NCI-H446 (cell line): ENCODE measurements at regions not wholly inside any gene's neighbourhood (a gene's known extent, or its start where the extent isn't known, plus 50 kb on each side); places are given as distances from the start of the nearest gene placed in this dataset.
A peak's percentile ranks its signal among the peaks of the same experiment; 100 is the strongest.
"Not testable (repeated sequence)": the region's sequence is repeated elsewhere in the genome, so short reads cannot be mapped to it uniquely, and the experiment has no call there.

ENCODE experiments used
- DNase-seq, 2 experiments: peaks; one replicate each; lab custom pipeline; 2025; lab: John Stamatoyannopoulos, UW

- no peak for DNase-seq
These were observed 199.1 kb downstream of the FAM43A start for GRCh38 chr3:194884649-194885315.

- no peak for DNase-seq
These were observed 200.1 kb downstream of the FAM43A start for GRCh38 chr3:194885766-194886165.

DNA sequence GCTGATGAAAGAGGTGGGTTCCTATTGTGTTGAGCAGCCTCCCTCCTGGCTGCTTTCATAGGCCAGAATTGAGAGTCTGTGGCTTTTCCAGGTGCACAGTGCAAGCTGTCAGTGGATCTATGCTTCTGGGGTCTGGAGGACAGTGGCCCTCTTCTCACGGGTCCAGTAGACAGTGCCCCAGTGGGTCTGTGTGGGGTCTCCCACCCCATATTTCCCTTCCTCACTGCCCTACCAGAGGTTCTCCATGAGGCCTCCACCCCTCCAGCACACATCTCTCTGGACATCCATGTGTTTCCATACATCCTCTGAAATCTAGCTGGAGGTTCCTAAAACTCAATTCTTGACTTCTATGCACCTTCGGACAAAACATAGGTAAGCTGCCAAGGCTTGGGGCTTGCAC is 201.2 kb downstream of the FAM43A start:
- no peak for DNase-seq

GRCh38 chr3:194888062-194888461 is 202.4 kb downstream of the FAM43A start:
- not testable (repeated sequence) for DNase-seq

GRCh38 chr3:194888916-194889315 is 203.2 kb downstream of the FAM43A start:
- DNase-seq: no peak

DNA sequence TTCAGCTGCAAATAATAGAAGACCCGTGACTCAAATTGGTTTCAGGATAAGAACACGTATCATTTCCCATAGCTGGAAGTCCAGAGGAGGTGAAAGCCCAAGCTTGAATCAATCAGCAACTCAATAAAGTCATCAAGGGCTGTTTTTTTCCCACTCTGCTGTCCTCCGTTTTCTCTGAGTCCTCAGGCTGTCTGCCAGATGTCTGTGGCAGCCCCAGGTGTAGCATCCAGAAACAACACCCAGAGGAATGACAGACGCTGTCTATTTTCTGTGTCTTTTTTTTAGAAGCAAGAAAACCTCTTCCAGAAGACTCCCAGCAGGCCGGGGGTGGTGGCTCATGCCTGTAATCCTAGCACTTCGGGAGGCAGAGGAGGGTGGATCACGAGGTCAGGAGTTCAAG is 204.4 kb downstream of the FAM43A start:
- DNase-seq: no peak

DNA sequence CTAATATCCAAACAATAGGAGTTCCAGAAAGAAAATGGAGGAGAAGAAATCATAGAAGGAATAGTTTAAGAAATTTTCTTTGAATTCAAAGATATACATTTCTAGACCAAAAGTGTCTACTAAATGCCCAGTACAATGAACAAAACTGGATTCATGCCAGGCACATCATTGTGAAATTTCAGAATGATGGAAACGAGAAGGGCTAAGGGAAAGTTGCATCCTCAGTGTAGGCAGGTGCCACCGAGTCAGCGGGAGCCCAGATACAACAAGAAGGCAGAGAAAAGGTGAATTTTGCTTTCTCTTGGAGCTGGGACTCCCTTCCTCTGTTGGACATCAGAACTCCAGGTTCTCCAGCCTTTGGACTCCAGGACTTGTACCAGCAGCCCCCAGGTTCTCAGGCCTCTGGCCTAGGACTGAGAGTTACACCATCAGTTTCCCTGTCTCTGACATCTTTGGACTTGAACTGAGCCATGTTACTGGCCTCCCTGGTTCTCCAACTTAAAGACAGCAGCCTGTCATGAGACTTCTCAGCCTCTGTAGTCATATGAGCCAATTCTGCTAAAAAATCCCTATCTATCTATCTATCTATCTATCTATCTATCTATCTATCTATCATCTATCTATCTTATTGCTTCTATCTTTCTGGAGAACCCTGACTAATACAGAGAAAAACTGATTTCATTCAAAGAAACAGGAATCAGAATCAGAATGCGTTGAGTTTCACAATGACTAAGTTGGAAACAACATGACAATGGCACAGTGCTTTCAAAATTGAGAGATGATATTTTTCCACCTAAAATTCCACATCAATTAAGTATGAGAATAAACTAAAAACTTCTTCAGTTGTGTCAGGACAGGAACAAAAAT is 207.7 kb downstream of the FAM43A start:
- DNase-seq: no peak

GRCh38 chr3:194894538-194894937 is 208.9 kb downstream of the FAM43A start:
- no peak for DNase-seq

DNA sequence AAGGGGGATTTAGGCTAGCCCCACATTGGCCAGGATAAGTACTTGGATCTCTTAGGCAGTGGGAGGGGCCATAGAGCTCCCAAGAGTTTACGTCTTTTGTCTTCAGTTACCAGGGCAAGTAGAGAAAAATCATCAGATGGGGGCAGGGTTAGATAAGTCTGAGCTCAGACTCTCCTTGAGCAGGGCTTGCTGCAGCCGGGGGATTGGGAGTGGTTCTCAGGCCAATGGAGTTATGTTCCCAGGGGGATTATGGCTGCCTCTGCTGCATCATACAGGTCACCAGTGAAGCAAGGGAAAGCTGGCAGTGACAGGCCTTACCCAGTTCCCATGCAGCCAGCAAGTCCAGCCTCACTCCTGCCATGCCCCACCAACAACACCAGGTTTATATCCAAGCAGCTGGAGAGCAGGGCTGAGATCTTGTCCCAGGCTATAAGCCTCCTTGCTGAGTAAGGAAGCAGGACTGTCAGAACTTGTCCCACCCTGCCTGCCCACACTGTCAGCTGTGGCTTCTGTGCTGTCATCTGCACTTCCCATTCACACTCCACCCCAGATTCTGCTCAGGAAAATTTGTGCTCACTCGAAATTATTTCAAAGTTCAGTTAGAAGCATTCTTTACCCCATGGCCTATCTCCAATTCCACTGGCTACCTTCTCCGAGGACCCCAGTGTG is 215.3 kb downstream of the FAM43A start:
- no peak for DNase-seq

GRCh38 chr3:194903447-194903846 is 217.8 kb downstream of the FAM43A start:
- DNase-seq: not testable (repeated sequence)

- not testable (repeated sequence) for DNase-seq
These were observed 219.3 kb downstream of the FAM43A start for GRCh38 chr3:194904999-194905398.

DNA sequence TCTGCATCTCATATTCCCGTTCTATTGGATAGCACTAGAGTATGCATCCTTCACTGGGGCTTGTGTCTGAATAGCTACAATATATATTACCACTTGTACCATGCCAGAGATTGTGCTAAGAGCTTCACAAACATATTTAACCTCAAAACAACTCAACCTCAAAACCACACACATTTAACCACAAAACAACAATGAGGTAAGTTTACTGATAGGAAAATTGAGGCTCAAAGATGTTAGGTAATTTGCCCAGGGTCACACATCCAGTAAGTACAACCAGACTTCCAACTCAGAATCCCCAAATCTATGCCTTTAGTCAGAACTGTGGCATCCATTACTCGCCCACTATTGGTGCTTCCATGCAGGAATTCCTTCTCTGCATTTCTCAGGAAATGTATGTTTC is 220.0 kb downstream of the FAM43A start:
- DNase-seq: no peak

DNA sequence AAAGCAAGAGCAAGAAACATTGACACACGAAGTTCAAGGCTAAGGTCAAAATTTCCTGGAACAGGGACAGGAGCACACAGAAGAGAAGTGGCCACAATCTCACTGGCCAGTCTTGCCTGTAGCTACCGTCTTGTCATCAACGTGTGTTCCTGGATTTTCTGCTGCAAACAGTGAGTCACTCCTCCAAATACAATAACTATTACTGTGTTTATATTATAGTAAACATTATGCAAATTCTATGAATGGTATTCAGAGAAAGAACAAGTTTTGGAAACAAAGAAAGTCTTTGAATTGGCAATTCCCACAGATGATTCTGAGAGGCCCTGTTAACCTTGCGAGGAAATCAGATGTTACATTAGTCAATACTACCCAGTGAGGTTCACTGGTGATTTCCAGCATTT is 220.5 kb downstream of the FAM43A start:
- DNase-seq: no peak

DNA sequence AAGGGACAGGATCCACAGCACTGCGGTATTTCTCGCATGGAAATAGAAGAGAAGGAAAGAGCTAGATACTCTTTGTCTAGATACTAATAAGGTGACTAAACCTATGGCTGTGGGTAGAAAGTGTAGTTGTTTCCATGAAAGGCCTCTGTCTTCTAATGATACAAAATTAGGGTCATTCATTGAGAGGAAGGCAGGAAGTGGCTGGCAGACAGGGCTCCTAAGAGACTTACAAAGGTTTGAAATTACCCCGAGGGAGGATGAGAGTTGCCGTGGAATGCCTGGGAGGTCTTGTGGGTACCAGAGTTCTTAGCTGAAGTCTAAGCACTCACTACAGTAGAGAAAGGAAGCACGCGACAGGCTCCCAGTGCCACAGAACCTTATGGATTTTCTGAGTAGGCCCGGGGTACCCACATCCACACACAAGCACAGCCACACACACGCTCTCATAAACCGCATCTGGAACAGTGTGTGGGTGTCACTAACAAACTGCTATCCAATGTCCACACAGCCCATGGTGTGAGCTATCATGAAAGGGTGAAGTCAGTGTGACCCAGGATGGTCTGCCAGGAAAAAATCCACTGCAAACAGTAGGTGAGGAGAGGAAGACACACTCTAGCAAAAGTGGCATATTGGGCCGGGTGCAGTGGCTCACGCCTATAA is 221.4 kb downstream of the FAM43A start:
- no peak for DNase-seq

GRCh38 chr3:194907811-194908210 is 222.1 kb downstream of the FAM43A start:
- DNase-seq: no peak

GRCh38 chr3:194908496-194908895 is 222.8 kb downstream of the FAM43A start:
- no peak for DNase-seq

DNA sequence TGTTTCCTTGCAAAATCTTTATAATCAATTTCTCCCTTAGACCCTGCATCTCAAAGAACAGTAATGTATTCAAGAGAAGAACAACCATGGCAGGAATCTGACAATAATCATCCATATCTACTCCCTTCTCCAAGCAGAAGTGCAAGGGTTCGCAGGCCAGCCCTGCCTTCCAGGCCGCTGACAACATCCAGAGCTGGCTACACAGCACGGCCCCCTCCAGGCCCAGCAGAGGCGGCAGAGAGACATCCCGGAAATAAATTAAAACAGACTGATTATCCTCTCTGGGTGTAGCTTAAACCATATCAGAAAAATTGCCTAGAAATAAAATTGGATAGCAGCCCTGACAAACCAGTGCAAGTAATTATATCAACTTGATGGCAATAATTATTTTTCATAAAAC is 223.3 kb downstream of the FAM43A start:
- DNase-seq: no peak

- peak; percentile 47 to 78 for DNase-seq
These were observed 224.8 kb downstream of the FAM43A start for GRCh38 chr3:194910414-194910984.

DNA sequence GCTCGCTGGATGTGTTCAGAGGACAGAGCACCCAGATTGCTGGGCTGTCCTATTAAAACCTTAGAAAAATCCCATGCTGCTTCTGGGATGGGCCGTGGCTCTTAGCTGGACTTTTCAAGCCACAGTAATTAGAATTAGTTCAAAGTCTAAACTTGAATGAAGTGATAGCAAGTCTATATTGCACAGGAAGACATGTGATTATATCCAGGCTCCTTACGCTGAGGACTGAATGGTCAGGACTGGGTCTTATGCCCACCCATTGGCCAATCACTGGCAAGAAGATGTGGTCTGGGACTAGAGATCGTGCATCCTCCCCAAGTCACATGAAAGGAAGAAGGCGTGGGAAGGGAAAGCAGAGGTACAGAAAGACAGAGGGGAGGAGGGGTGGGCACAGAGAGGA is 227.6 kb downstream of the FAM43A start:
- no peak for DNase-seq

DNA sequence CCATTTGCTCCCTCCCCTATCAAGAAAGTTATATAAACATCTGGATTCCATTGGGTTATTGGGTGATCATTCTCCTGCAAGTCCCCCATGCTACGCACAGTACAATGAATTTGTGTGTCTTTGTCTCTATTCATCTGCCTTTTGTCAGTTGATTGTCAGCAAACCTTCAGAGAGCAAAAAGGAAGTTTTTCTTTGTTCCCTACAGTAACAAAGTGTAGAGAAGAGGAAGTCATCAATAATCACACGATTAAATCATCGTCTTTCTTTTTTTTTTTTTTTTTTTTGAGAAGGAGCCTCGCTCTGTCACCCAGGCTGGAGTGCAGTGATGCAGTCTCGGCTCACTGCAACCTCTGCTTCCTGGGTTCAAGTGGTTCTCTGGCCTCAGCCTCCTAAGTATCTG is 239.2 kb downstream of the FAM43A start:
- DNase-seq: not testable (repeated sequence)

DNA sequence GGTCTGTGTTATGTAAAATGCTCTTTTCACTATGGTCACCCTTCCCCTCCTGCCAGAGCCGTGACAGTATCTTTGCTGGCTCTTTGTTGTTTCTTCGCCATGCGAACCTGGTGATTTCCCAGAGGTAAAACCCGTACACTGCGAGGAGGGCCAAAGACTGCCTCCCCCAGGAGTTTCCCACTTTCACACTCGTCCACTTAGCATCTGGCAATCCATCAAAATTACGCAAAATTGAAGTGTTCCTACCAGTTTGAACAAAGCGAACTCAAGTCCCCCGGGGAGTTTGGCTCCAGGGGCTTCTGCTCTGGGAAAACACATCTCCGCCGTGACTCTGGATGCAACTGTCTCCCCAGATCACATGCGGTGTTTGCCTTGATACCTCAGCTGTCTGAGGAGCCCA is 239.9 kb downstream of the FAM43A start:
- DNase-seq: no peak

- no peak for DNase-seq
These were observed 242.5 kb downstream of the FAM43A start for GRCh38 chr3:194928227-194928626.
